ENCODE measurements at regions not wholly inside any gene's neighbourhood (a gene's known extent, or its start where the extent isn't known, plus 50 kb on each side); places are given as distances from the start of the nearest gene placed in this dataset.

GRCh38 chr4:14177987-14178386 lies 550.5 kb upstream of the BOD1L1 start:
- Histone ChIP-seq H3K4me1 (no peaks in the 10 kb centered on the region), H3K27ac (no peak overlapping the region), H3K27me3 (no peaks in the 10 kb centered on the region), H3K36me3 (no peaks in the 10 kb centered on the region), H3K9me3 (no peaks in the 10 kb centered on the region), H3K4me3 (no peak overlapping the region)
- no peak for DNase-seq
- TF ChIP-seq CTCF (IDR thresholded peaks at IDR 0.05) = no peak
- intact Hi-C loops (cut with DNase I; ENCODE audit: low total_unique reads) = no loop called here

- no peak overlapping the region for H3K4me3 ChIP-seq
- H3K4me1 ChIP-seq = no peaks in the 10 kb centered on the region
- no peaks in the 10 kb centered on the region for H3K9me3 ChIP-seq
- H3K36me3 ChIP-seq = no peaks in the 10 kb centered on the region
- no peaks in the 10 kb centered on the region for H3K27me3 ChIP-seq
- TF ChIP-seq CTCF (IDR thresholded peaks at IDR 0.05) = no peak
- intact Hi-C loops (cut with DNase I; ENCODE audit: low total_unique reads) = no loop called here
- H3K27ac ChIP-seq = no peak overlapping the region
- no peak for DNase-seq
These were observed 550.9 kb upstream of the BOD1L1 start for GRCh38 chr4:14178421-14178820.

GRCh38 chr4:14180166-14180565 lies 552.6 kb upstream of the BOD1L1 start:
- DNase-seq = no peak
- Histone ChIP-seq H3K9me3 (no peaks in the 10 kb centered on the region), H3K4me1 (no peaks in the 10 kb centered on the region), H3K36me3 (no peaks in the 10 kb centered on the region), H3K27me3 (no peaks in the 10 kb centered on the region), H3K27ac (no peak overlapping the region), H3K4me3 (no peak overlapping the region)
- no peak for TF ChIP-seq CTCF (IDR thresholded peaks at IDR 0.05)
- intact Hi-C loops (cut with DNase I; ENCODE audit: low total_unique reads) = no loop called here

GRCh38 chr4:14180983-14181601 lies 553.6 kb upstream of the BOD1L1 start:
- no peak for TF ChIP-seq CTCF (IDR thresholded peaks at IDR 0.05)
- Histone ChIP-seq H3K27me3 (no peaks in the 10 kb centered on the region), H3K36me3 (no peaks in the 10 kb centered on the region), H3K9me3 (no peaks in the 10 kb centered on the region), H3K4me1 (no peaks in the 10 kb centered on the region), H3K4me3 (no peak overlapping the region), H3K27ac (no peak overlapping the region)
- intact Hi-C loops (cut with DNase I; ENCODE audit: low total_unique reads) = no loop called here
- DNase-seq = no peak

GRCh38 chr4:14182148-14182547 lies 554.6 kb upstream of the BOD1L1 start:
- no peak for DNase-seq
- intact Hi-C loops (cut with DNase I; ENCODE audit: low total_unique reads) = no loop called here
- H3K36me3 ChIP-seq = no peaks in the 10 kb centered on the region

More at GRCh38 chr4:14182148-14182547, 554.6 kb upstream of the BOD1L1 start:
- Histone ChIP-seq H3K27ac (no peak overlapping the region), H3K4me1 (no peaks in the 10 kb centered on the region), H3K9me3 (no peaks in the 10 kb centered on the region), H3K4me3 (no peak overlapping the region), H3K27me3 (no peaks in the 10 kb centered on the region)
- no peak for TF ChIP-seq CTCF (IDR thresholded peaks at IDR 0.05)

Measured in tibial artery (tissue), 4 donors.